HG03575 (cell line): ENCODE measurements at regions not wholly inside any gene's neighbourhood (a gene's known extent, or its start where the extent isn't known, plus 50 kb on each side); places are given as distances from the start of the nearest gene placed in this dataset.
"Not testable (repeated sequence)": the region's sequence is repeated elsewhere in the genome, so short reads cannot be mapped to it uniquely, and the experiment has no call there.

Experiments used
- ATAC-seq: cut with Tn5 transposase; IDR thresholded peaks from one replicate; pipeline ENCODE4 v1.9.1; 2021; ENCODE audit not compliant: unreplicated experiment, insufficient number of reproducible peaks, low FRiP score; ENCODE audit errors: extremely low read depth

GRCh38 chr12:66733321-66733720 lies 54.4 kb upstream of the GRIP1 start:
- no peak for ATAC-seq

- no peak for ATAC-seq
These were observed 55.0 kb upstream of the GRIP1 start for GRCh38 chr12:66733839-66734238.

- no peak for ATAC-seq
These were observed 56.4 kb upstream of the GRIP1 start for GRCh38 chr12:66735275-66735674.

GRCh38 chr12:66736931-66737330 lies 58.1 kb upstream of the GRIP1 start:
- no peak for ATAC-seq

GRCh38 chr12:66739266-66739665 lies 60.4 kb upstream of the GRIP1 start:
- ATAC-seq: no peak

GRCh38 chr12:66739940-66740651 lies 61.2 kb upstream of the GRIP1 start:
- no peak for ATAC-seq

- no peak for ATAC-seq
These were observed 61.9 kb upstream of the GRIP1 start for GRCh38 chr12:66740732-66741131.

- no peak for ATAC-seq
These were observed 63.0 kb upstream of the GRIP1 start for GRCh38 chr12:66741919-66742318.

- no peak for ATAC-seq
These were observed 63.9 kb upstream of the GRIP1 start for GRCh38 chr12:66742508-66743367.

- no peak for ATAC-seq
These were observed 65.6 kb upstream of the GRIP1 start for GRCh38 chr12:66744461-66744860.

- ATAC-seq: no peak
These were observed 66.1 kb upstream of the GRIP1 start for GRCh38 chr12:66744956-66745383.

- ATAC-seq: no peak
These were observed 67.8 kb upstream of the GRIP1 start for GRCh38 chr12:66746489-66747201.

- no peak for ATAC-seq
These were observed 72.7 kb upstream of the GRIP1 start for GRCh38 chr12:66751432-66752113.

GRCh38 chr12:66753810-66754209 lies 74.9 kb upstream of the GRIP1 start:
- no peak for ATAC-seq

- no peak for ATAC-seq
These were observed 77.0 kb upstream of the GRIP1 start for GRCh38 chr12:66755727-66756395.

- ATAC-seq: no peak
These were observed 77.8 kb upstream of the GRIP1 start for GRCh38 chr12:66756631-66757030.

GRCh38 chr12:66760122-66760521 lies 81.2 kb upstream of the GRIP1 start:
- not testable (repeated sequence) for ATAC-seq

GRCh38 chr12:66763467-66763866 lies 84.6 kb upstream of the GRIP1 start:
- no peak for ATAC-seq

- ATAC-seq: no peak
These were observed 86.3 kb upstream of the GRIP1 start for GRCh38 chr12:66765204-66765603.
